Epidermal melanocyte (primary cell): ENCODE measurements at regions not wholly inside any gene's neighbourhood (a gene's known extent, or its start where the extent isn't known, plus 50 kb on each side); places are given as distances from the start of the nearest gene placed in this dataset.

Experiments used
- DNase-seq: peaks from one replicate; pipeline ENCODE4 v3.0.0; 2011; ENCODE audit warnings: low spot score; ENCODE audit not compliant: insufficient read length

- no peak for DNase-seq
Measured at GRCh38 chrX:5536261-5536660, 692.4 kb downstream of the NLGN4X start.

DNA sequence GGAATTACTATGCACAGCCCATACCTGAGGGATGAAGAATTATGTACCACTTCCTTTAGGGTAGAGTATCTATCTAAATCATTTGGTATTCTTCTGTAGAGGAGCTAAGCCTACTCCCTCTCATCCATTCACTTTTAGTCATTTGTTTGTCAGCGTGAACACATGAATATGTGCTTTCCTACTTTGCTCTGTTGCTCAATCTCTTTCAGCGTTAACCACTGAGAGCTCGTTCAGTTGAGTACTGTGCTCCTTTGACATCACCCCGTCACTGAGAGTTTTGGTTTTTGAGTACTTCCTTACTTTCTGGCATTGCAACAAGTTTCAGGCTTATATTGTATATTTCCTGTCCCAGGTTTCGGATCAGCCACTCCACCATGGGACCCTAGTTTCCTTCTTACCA, 700.6 kb downstream of the NLGN4X start:
- no peak for DNase-seq

GRCh38 chrX:5526191-5526590, 702.5 kb downstream of the NLGN4X start:
- DNase-seq, result no peak

GRCh38 chrX:5490786-5491563, 737.7 kb downstream of the NLGN4X start:
- no peak for DNase-seq

- DNase-seq, result no peak
Measured at GRCh38 chrX:5474282-5474681, 754.4 kb downstream of the NLGN4X start.

DNA sequence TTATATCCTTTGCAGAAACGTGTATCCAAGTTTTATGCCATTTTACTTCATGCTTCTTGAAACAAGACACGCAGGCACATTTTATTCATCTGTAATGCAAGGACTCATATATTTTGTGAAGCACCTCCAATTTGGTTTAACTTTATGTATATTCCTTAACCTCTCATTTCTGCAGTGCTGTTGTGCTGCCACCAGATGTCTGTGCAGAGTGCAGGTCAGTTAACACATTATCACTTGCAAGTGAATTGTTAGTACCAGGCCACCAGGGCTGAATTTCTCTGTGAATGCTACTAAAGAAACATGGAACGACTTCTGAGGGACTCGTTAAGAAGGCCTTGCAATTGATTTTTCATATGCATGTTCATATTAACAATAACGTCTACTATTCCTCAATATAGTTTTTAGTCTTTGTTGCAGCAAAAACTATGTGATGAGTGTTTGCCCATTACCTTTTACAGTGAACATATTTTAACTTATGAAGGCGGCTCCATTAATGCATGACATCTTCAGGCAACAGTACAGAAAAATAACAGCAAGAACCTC, 770.3 kb downstream of the NLGN4X start:
- no peak for DNase-seq

GRCh38 chrX:5449323-5449722, 779.3 kb downstream of the NLGN4X start:
- DNase-seq, result no peak

DNA sequence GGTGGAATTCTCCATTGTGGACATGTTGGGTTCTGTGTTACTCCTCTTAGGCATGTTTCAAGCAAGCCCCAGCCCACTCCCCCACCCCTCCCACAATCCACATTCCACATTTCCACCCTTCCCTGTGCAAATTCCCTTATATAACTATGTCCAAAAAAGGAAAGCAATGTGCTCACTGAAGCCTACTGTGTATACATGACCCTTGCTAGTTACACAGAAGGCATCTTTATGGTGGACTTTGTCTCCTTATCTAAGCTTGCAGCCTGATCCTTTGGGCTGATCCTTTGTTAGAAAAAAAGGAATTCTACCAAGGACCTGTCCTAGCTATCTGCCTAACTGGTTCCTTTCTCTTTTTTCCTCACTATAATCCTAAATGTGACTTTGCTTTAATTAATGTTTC, 796.8 kb downstream of the NLGN4X start:
- no peak for DNase-seq

DNA sequence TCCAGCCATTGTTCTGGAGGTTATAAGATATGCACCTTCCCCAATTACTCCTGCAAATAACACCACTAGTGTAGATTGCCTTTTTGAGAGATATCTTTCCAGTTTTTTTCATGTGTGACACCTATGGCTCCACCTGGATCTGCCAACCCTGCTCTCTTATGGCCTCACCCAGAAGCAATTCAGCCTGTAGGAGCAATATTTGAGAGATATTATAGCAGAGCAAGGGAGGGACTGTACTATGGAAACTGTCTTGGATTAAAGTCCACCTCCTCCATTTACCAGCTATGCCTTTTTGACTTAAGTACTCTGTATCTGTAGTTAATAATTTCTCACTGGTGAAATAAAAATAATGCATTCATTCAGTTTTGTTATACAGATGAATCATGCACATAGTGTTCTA, 803.5 kb downstream of the NLGN4X start:
- DNase-seq, result no peak

- DNase-seq, result no peak
Measured at GRCh38 chrX:5417381-5417780, 811.3 kb downstream of the NLGN4X start.

GRCh38 chrX:5415738-5416137, 812.9 kb downstream of the NLGN4X start:
- DNase-seq, result no peak

- no peak for DNase-seq
Measured at GRCh38 chrX:5409106-5409505, 819.6 kb downstream of the NLGN4X start.

- no peak for DNase-seq
Measured at GRCh38 chrX:5402461-5402860, 826.2 kb downstream of the NLGN4X start.

DNA sequence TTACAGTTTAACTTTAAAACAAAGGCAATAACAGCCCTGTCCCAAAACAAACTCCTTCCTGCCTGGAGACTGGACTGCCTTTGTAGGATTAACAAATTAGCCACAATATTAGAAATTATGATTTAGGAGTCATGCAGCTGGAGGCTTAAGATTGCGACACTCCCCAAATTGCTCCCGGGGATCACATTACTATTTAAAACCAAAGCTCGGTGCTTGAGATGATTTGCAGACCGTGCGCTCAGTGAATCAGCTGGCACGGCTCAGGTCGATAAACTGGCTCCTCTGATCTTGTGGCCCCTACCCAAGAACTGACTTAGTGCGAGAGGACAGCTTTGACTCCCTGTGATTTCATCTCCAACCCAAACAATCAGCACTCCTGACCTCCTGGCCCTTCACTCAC, 829.3 kb downstream of the NLGN4X start:
- DNase-seq, result no peak

DNA sequence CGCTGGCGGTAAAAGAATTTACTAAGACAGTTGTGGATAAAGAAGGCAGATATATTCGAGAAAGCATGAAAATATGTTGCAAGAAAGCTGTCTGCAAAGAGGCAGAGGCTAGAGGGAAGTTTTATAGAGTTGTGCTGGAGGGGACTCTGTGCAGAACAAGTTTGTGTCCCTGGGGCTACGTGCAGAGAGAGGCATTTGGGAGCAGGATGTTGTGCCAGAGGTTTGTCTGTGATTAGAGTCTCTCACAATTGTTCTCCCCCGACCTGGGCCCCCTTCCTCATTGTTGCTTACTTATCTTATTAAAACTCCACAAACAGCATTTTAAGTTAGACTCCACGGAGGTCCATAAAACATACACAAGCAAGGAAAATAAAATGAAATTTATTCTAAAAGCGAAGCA, 831.3 kb downstream of the NLGN4X start:
- no peak for DNase-seq

DNA sequence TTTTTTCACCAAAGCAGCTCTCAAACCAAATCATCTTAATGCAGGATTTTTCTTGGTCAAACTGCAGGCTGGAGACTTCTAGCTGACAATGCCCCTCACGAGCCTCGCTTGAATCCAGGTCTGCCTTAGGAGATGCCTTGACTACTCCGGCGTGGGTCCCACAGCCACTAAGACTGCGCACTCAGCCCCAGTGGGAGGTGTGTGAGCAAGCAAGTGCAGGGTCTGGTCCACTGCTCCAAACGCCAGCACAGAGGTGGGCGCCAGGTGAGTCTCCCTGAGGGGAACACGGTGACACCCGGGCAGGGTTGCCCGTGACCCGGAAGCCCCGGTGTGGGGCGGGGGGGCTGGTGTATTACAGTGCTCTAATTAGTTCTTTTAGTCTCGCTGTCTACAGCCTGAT, 838.3 kb downstream of the NLGN4X start:
- no peak for DNase-seq

DNA sequence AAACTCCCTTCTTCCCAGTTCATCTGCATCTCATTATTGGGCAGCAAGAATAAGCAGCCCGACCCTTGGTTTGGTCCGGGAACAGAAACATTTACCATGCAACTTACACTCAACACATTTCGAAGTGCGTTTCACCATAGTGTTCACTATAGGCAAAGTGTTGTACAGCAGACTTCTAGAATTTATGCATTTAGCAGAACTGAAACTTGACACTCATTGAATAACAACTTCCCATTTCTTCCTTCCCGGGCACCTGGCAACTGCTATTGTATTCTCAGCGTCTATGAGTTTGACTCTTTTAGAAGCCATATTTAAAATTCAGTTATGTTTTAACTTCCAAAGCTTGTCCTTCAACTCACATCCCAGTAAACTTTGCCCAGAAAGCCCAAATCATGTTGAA, 840.6 kb downstream of the NLGN4X start:
- DNase-seq, result no peak

- no peak for DNase-seq
Measured at GRCh38 chrX:5380426-5380825, 848.2 kb downstream of the NLGN4X start.

GRCh38 chrX:5341902-5342301, 886.8 kb downstream of the NLGN4X start:
- no peak for DNase-seq

DNA sequence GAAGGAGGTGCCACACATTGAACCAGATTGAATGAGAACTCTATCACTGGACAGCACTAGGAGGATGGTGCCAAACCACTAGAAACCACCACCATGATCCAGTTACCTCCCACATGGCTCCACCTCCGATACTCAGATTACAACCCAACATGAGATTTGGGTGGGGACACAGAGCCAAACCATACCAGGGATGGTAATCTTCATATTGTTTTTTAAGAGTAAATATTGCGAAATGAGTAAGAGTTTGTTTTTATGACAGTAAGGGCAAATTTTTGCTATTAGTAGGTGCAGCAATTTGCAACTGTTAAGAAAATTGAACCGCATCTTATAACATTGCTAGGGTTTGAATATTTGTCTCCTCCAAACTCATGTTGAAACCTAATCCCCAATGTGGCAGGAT, 891.5 kb downstream of the NLGN4X start:
- no peak for DNase-seq

DNA sequence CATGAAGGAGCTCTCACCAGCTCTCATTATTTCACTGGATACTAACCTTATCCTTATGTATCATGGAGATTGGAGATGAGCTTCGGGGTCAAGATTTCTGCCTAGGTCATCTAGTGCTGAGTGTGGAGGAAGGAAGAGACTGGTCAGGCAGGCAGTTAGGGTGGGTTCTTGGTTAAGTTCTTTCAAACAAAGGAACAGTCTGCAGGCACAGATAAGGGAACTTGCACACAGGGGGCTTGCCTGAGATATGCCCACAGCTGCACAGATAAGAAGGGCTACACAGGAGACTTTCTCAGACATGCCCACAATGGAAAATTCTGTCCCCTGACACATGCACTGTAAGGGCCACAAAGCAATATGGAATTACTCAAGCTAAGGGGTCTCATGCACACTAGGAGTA, 904.1 kb downstream of the NLGN4X start:
- no peak for DNase-seq

- no peak for DNase-seq
Measured at GRCh38 chrX:5314148-5314547, 914.5 kb downstream of the NLGN4X start.

DNA sequence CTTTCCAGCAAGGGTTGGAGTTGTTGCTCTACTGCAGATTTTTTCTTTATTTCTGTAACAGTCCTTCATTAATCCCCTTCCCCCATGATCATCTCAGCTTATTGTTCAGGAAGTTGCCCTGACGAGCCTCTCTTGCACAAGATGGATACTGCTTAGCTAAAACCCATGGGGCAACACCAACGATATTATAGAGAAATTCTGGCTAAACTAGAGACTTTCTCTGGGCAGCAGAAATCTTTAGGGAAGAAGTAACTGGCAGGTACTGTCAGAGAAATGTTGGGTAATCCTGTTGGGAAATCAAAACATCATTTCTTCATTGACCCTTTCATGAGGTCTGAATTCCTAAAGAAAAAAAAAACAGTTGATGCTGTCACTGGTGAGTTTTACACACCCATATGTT, 921.3 kb downstream of the NLGN4X start:
- no peak for DNase-seq
